ENCODE measurements at regions not wholly inside any gene's neighbourhood (a gene's known extent, or its start where the extent isn't known, plus 50 kb on each side); places are given as distances from the start of the nearest gene placed in this dataset.

DNA sequence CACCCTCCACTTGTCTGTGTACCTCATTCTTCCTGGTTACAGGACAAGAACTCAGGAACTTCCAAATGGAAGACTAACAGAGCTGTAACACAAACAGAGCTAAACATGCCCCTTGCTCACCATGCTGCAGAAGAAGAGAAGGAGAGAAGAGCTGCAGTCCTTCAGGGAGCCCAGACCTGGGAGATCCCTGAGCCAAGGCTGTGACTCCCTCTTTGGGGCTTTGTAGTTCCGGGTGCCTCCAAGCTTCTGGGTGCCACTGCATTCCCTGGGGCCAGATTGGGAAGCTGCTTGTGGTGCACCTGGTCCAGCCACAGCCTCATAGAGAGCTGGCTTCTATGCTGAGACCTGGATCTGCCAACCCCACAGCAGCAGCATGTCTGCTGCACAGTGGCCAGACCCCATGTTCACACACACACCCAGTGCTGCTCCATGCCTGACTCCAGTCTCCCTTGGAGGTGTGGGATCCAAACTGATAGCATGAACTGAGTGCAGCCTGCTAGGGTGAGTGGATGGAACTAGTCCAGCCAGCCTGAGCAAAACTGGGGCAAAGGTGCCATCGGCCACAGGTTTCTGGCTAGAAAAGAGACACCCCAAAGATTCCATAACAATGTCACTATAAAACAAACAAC lies 263.0 kb upstream of the NRIP1 start:
- Histone ChIP-seq H3K4me3 (ENCODE audit: low read depth in 1 of 2, low read length in 2 of 2) (no peak overlapping the region), H3K36me3 (ENCODE audit: control insufficient read depth in 1 of 2, insufficient read depth in 2 of 2, low read length in 2 of 2) (no peaks in the 10 kb centered on the region), H3K9me3 (ENCODE audit: control insufficient read depth in 1 of 2, low read length in 2 of 2) (no peaks in the 10 kb centered on the region), H3K27ac (ENCODE audit: low read length) (no peak overlapping the region), H3K27me3 (ENCODE audit: low read depth, low read length) (no peaks in the 10 kb centered on the region), H3K4me1 (ENCODE audit: control insufficient read depth in 1 of 2, insufficient read depth in 2 of 2, low read length in 2 of 2) (peaks cover 0 to 3% of the 10 kb centered on the region in 2 donors)

GRCh38 chr21:15329191-15329590 lies 264.4 kb upstream of the NRIP1 start:
- Histone ChIP-seq H3K4me1 (ENCODE audit: control insufficient read depth in 1 of 2, insufficient read depth in 2 of 2, low read length in 2 of 2) (peaks cover 0 to 3% of the 10 kb centered on the region in 2 donors), H3K36me3 (ENCODE audit: control insufficient read depth in 1 of 2, insufficient read depth in 2 of 2, low read length in 2 of 2) (no peaks in the 10 kb centered on the region), H3K4me3 (ENCODE audit: low read depth in 1 of 2, low read length in 2 of 2) (no peak overlapping the region), H3K27me3 (ENCODE audit: low read depth, low read length) (no peaks in the 10 kb centered on the region), H3K27ac (ENCODE audit: low read length) (no peak overlapping the region), H3K9me3 (ENCODE audit: control insufficient read depth in 1 of 2, low read length in 2 of 2) (no peaks in the 10 kb centered on the region)

GRCh38 chr21:15330872-15331271 lies 266.1 kb upstream of the NRIP1 start:
- Histone ChIP-seq H3K4me3 (ENCODE audit: low read depth in 1 of 2, low read length in 2 of 2) (no peak overlapping the region), H3K4me1 (ENCODE audit: control insufficient read depth in 1 of 2, insufficient read depth in 2 of 2, low read length in 2 of 2) (peaks cover 0 to 3% of the 10 kb centered on the region in 2 donors), H3K36me3 (ENCODE audit: control insufficient read depth in 1 of 2, insufficient read depth in 2 of 2, low read length in 2 of 2) (no peaks in the 10 kb centered on the region), H3K27me3 (ENCODE audit: low read depth, low read length) (no peaks in the 10 kb centered on the region), H3K27ac (ENCODE audit: low read length) (no peak overlapping the region), H3K9me3 (ENCODE audit: control insufficient read depth in 1 of 2, low read length in 2 of 2) (no peaks in the 10 kb centered on the region)

GRCh38 chr21:15332572-15332971 lies 267.8 kb upstream of the NRIP1 start:
- H3K27ac ChIP-seq (ENCODE audit: low read length), result no peak overlapping the region
- no peaks in the 10 kb centered on the region for H3K36me3 ChIP-seq (ENCODE audit: control insufficient read depth in 1 of 2, insufficient read depth in 2 of 2, low read length in 2 of 2)
- peaks cover 0 to 3% of the 10 kb centered on the region in 2 donors for H3K4me1 ChIP-seq (ENCODE audit: control insufficient read depth in 1 of 2, insufficient read depth in 2 of 2, low read length in 2 of 2)
- no peaks in the 10 kb centered on the region for H3K27me3 ChIP-seq (ENCODE audit: low read depth, low read length)
- no peak overlapping the region for H3K4me3 ChIP-seq (ENCODE audit: low read depth in 1 of 2, low read length in 2 of 2)
- no peaks in the 10 kb centered on the region for H3K9me3 ChIP-seq (ENCODE audit: control insufficient read depth in 1 of 2, low read length in 2 of 2)

DNA sequence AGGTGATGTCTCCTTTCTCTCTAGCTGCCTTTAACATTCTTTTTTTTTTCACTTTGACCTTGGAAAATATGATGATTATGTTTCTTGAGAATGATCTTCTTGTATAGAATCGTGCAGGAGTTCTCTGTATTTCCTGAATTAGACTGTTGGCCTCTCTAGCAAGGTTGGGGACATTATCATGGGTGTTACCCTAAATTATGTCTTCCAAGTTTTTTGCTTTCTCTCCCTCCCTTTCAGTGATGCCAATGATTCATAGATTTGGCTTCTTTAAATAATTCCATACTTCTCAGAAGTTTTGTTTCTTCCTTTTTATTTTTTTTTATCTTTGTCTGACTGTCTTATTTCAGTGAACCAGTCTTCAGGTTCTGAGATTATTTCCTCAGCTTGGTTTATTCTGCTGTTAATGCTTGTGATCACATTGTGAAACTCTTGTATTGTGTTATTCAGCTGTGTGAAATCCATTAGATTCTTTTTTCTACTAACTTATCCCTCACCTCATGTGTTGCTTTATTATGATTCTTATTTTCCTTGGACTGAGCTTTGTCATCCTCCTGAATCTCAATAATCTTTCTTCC lies 268.4 kb upstream of the NRIP1 start:
- Histone ChIP-seq H3K36me3 (ENCODE audit: control insufficient read depth in 1 of 2, insufficient read depth in 2 of 2, low read length in 2 of 2) (no peaks in the 10 kb centered on the region), H3K4me3 (ENCODE audit: low read depth in 1 of 2, low read length in 2 of 2) (no peak overlapping the region), H3K9me3 (ENCODE audit: control insufficient read depth in 1 of 2, low read length in 2 of 2) (no peaks in the 10 kb centered on the region), H3K27me3 (ENCODE audit: low read depth, low read length) (no peaks in the 10 kb centered on the region), H3K4me1 (ENCODE audit: control insufficient read depth in 1 of 2, insufficient read depth in 2 of 2, low read length in 2 of 2) (no peaks in the 10 kb centered on the region), H3K27ac (ENCODE audit: low read length) (no peak overlapping the region)

- no peaks in the 10 kb centered on the region for H3K9me3 ChIP-seq (ENCODE audit: control insufficient read depth in 1 of 2, low read length in 2 of 2)
- no peak overlapping the region for H3K27ac ChIP-seq (ENCODE audit: low read length)
- no peaks in the 10 kb centered on the region for H3K27me3 ChIP-seq (ENCODE audit: low read depth, low read length)
- no peaks in the 10 kb centered on the region for H3K36me3 ChIP-seq (ENCODE audit: control insufficient read depth in 1 of 2, insufficient read depth in 2 of 2, low read length in 2 of 2)
- H3K4me1 ChIP-seq (ENCODE audit: control insufficient read depth in 1 of 2, insufficient read depth in 2 of 2, low read length in 2 of 2), result no peaks in the 10 kb centered on the region
- H3K4me3 ChIP-seq (ENCODE audit: low read depth in 1 of 2, low read length in 2 of 2), result no peak overlapping the region
Observed at GRCh38 chr21:15333951-15334350, 269.2 kb upstream of the NRIP1 start.

GRCh38 chr21:15343066-15343465 lies 278.3 kb upstream of the NRIP1 start:
- Histone ChIP-seq H3K36me3 (ENCODE audit: control insufficient read depth in 1 of 2, insufficient read depth in 2 of 2, low read length in 2 of 2) (no peaks in the 10 kb centered on the region), H3K27ac (ENCODE audit: low read length) (no peak overlapping the region), H3K27me3 (ENCODE audit: low read depth, low read length) (no peaks in the 10 kb centered on the region), H3K9me3 (ENCODE audit: control insufficient read depth in 1 of 2, low read length in 2 of 2) (no peaks in the 10 kb centered on the region), H3K4me3 (ENCODE audit: low read depth in 1 of 2, low read length in 2 of 2) (no peak overlapping the region), H3K4me1 (ENCODE audit: control insufficient read depth in 1 of 2, insufficient read depth in 2 of 2, low read length in 2 of 2) (no peaks in the 10 kb centered on the region)

DNA sequence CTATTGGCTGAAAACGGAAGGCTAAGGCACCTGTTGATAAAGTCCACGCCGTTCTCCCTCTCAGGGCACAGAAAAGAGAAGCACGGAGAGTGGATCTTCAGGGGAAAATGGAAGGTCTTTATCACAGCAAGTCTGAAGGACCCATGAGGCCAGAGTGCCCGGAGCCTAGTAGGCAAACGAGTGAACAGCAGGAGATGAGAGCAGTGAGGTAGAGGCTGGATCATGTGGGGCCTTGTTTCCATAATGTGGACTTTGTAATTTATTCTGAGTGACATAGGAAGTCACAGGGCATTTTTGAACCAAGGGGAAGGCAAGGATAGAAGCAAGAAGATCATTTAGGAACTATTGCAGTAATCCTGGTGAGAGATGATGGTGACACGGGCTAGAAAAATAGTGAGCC lies 287.2 kb upstream of the NRIP1 start:
- no peak overlapping the region for H3K4me3 ChIP-seq (ENCODE audit: low read depth in 1 of 2, low read length in 2 of 2)
- no peaks in the 10 kb centered on the region for H3K4me1 ChIP-seq (ENCODE audit: control insufficient read depth in 1 of 2, insufficient read depth in 2 of 2, low read length in 2 of 2)
- no peaks in the 10 kb centered on the region for H3K9me3 ChIP-seq (ENCODE audit: control insufficient read depth in 1 of 2, low read length in 2 of 2)
- no peaks in the 10 kb centered on the region for H3K27me3 ChIP-seq (ENCODE audit: low read depth, low read length)
- H3K27ac ChIP-seq (ENCODE audit: low read length), result no peak overlapping the region
- no peaks in the 10 kb centered on the region for H3K36me3 ChIP-seq (ENCODE audit: control insufficient read depth in 1 of 2, insufficient read depth in 2 of 2, low read length in 2 of 2)

DNA sequence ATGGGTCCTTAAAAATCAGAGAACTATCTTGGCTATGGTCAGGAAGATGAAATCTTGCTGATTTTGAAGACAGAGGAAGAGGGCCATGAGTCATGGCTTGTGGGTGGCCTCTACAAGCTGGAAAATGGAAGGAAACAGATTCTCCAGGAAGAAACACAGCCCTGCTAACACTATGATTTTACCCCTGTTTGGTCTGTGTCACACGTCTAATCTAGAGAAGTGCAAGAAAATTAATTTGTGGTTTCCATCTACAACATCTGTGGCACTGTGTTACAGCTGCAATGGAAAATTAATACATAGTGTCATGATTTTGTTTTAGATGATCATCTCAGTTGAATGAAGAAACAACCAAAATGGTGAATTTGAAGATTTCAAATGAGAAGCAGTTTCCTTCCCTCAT lies 288.7 kb upstream of the NRIP1 start:
- Histone ChIP-seq H3K9me3 (ENCODE audit: control insufficient read depth in 1 of 2, low read length in 2 of 2) (no peaks in the 10 kb centered on the region), H3K4me1 (ENCODE audit: control insufficient read depth in 1 of 2, insufficient read depth in 2 of 2, low read length in 2 of 2) (no peaks in the 10 kb centered on the region), H3K36me3 (ENCODE audit: control insufficient read depth in 1 of 2, insufficient read depth in 2 of 2, low read length in 2 of 2) (no peaks in the 10 kb centered on the region), H3K4me3 (ENCODE audit: low read depth in 1 of 2, low read length in 2 of 2) (no peak overlapping the region), H3K27me3 (ENCODE audit: low read depth, low read length) (no peaks in the 10 kb centered on the region), H3K27ac (ENCODE audit: low read length) (no peak overlapping the region)

DNA sequence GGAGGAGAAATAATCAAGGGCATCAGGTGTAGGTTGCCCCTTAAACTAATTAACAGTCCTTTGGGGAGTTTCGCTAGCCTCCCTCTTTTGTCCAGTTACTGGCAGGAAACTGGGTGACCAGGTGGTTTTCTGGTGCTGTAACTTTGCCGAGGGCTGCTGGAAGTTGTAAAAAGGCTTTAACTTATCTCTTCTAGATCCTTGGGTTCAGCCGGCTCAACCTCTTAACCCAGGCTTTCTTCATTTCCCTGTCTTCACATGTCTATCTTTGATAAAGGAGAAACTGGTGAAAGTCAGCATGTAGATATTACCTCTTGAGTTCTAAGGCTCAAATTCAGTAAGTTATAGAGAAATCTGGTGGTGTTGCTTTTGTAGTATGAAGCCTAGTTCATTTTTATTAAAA lies 289.7 kb upstream of the NRIP1 start:
- H3K4me3 ChIP-seq (ENCODE audit: low read depth in 1 of 2, low read length in 2 of 2), result no peak overlapping the region
- no peaks in the 10 kb centered on the region for H3K9me3 ChIP-seq (ENCODE audit: control insufficient read depth in 1 of 2, low read length in 2 of 2)
- H3K36me3 ChIP-seq (ENCODE audit: control insufficient read depth in 1 of 2, insufficient read depth in 2 of 2, low read length in 2 of 2), result no peaks in the 10 kb centered on the region
- no peaks in the 10 kb centered on the region for H3K27me3 ChIP-seq (ENCODE audit: low read depth, low read length)
- H3K4me1 ChIP-seq (ENCODE audit: control insufficient read depth in 1 of 2, insufficient read depth in 2 of 2, low read length in 2 of 2), result no peaks in the 10 kb centered on the region
- H3K27ac ChIP-seq (ENCODE audit: low read length), result no peak overlapping the region

DNA sequence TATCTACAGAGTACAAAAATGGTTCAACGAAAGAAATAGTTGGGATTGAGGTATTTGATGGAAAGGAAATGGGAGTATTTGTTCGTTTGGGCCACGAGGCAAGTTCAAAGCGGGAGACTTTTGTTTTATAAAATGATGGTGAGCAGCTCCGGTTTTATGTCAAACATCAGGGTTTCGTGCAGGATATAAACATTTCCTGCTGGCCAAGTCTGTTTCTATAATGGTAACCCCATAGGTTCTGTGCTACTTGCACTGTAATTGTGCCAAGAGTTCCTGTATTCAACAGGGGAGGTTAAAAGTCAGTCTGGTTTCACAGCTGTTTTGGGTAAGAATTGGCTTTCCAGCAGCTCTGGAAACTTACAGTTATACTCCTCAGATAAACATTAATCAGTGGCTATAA lies 290.3 kb upstream of the NRIP1 start:
- H3K36me3 ChIP-seq (ENCODE audit: control insufficient read depth in 1 of 2, insufficient read depth in 2 of 2, low read length in 2 of 2), result no peaks in the 10 kb centered on the region
- no peaks in the 10 kb centered on the region for H3K4me1 ChIP-seq (ENCODE audit: control insufficient read depth in 1 of 2, insufficient read depth in 2 of 2, low read length in 2 of 2)
- H3K9me3 ChIP-seq (ENCODE audit: control insufficient read depth in 1 of 2, low read length in 2 of 2), result no peaks in the 10 kb centered on the region
- no peak overlapping the region for H3K27ac ChIP-seq (ENCODE audit: low read length)
- no peaks in the 10 kb centered on the region for H3K27me3 ChIP-seq (ENCODE audit: low read depth, low read length)
- no peak overlapping the region for H3K4me3 ChIP-seq (ENCODE audit: low read depth in 1 of 2, low read length in 2 of 2)

- Histone ChIP-seq H3K36me3 (ENCODE audit: control insufficient read depth in 1 of 2, insufficient read depth in 2 of 2, low read length in 2 of 2) (no peaks in the 10 kb centered on the region), H3K4me1 (ENCODE audit: control insufficient read depth in 1 of 2, insufficient read depth in 2 of 2, low read length in 2 of 2) (no peaks in the 10 kb centered on the region), H3K9me3 (ENCODE audit: control insufficient read depth in 1 of 2, low read length in 2 of 2) (no peaks in the 10 kb centered on the region), H3K27me3 (ENCODE audit: low read depth, low read length) (no peaks in the 10 kb centered on the region), H3K4me3 (ENCODE audit: low read depth in 1 of 2, low read length in 2 of 2) (no peak overlapping the region), H3K27ac (ENCODE audit: low read length) (no peak overlapping the region)
Observed at GRCh38 chr21:15359251-15359650, 294.5 kb upstream of the NRIP1 start.

All from muscle layer of duodenum (tissue), 2 donors.